Cardiac muscle cell (in vitro differentiated cells and primary cell): ENCODE measurements at regions not wholly inside any gene's neighbourhood (a gene's known extent, or its start where the extent isn't known, plus 50 kb on each side); places are given as distances from the start of the nearest gene placed in this dataset.

Experiments used
- DNase-seq, 2 donors: peaks; one replicate each; pipeline versions ENCODE4 v3.0.0 to v3.0.0-alpha.2; 2010 to 2017; ENCODE audit warnings: low read depth in 1 of 2, low spot score in 1 of 2
- H3K27ac ChIP-seq: fragments of 200-600 bp; sonication (generic); 2 replicates; pipeline ENCODE4 v1.5.1; 2016
- H3K27me3 ChIP-seq: fragments of 200-600 bp; sonication (generic); 2 replicates; pipeline ENCODE4 v1.6.0; 2016; ENCODE audit warnings: control low read depth
- H3K36me3 ChIP-seq: fragments of 200-600 bp; sonication (generic); 2 replicates; pipeline ENCODE4 v1.5.1; 2016; ENCODE audit warnings: control low read depth
- H3K4me1 ChIP-seq: fragments of 200-600 bp; sonication (generic); 2 replicates; pipeline ENCODE4 v1.8.1; 2017; ENCODE audit warnings: low read depth, mild to moderate bottlenecking, mixed run types
- H3K4me3 ChIP-seq: fragments of 200-600 bp; sonication (generic); 2 replicates; pipeline ENCODE4 v1.5.1; 2016; ENCODE audit warnings: mild to moderate bottlenecking
- H3K9me3 ChIP-seq: fragments of 200-600 bp; sonication (generic); 2 replicates; pipeline ENCODE4 v1.5.1; 2017; ENCODE audit warnings: low read depth, mild to moderate bottlenecking, control low read depth
- TF ChIP-seq, protein P1 (sequence below): IDR thresholded peaks from 2 replicates; pipeline ENCODE4 v1.5.1; 2012; ENCODE audit warnings: low read depth, mild to moderate bottlenecking, low read length

DNA sequence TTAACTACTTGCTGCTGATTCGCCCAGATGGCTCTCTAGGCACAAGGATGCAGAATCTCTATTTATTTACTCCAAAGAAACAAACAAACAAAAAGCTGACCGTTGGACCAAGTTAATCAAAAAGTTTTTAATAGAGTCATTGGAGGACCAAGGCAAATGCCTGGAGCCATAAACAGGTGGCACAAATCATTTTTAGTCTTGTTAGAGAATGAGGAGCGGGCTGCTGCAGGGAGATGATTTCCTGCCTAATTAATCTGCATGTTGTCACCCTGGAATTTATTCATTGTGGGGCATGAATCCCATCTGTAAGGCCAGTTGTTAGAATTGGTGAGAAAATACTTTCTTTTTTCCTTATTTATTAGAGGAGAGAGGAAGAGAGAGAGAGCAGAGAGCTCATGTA, 147.4 kb upstream of the GATB start:
- no peak for DNase-seq
- TF ChIP-seq, protein P1, sequence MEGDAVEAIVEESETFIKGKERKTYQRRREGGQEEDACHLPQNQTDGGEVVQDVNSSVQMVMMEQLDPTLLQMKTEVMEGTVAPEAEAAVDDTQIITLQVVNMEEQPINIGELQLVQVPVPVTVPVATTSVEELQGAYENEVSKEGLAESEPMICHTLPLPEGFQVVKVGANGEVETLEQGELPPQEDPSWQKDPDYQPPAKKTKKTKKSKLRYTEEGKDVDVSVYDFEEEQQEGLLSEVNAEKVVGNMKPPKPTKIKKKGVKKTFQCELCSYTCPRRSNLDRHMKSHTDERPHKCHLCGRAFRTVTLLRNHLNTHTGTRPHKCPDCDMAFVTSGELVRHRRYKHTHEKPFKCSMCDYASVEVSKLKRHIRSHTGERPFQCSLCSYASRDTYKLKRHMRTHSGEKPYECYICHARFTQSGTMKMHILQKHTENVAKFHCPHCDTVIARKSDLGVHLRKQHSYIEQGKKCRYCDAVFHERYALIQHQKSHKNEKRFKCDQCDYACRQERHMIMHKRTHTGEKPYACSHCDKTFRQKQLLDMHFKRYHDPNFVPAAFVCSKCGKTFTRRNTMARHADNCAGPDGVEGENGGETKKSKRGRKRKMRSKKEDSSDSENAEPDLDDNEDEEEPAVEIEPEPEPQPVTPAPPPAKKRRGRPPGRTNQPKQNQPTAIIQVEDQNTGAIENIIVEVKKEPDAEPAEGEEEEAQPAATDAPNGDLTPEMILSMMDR: no peak
- Histone ChIP-seq H3K27ac (no peak overlapping the region), H3K9me3 (no peaks in the 10 kb centered on the region), H3K27me3 (no peaks in the 10 kb centered on the region), H3K36me3 (no peaks in the 10 kb centered on the region), H3K4me3 (no peak overlapping the region), H3K4me1 (no peaks in the 10 kb centered on the region)

DNA sequence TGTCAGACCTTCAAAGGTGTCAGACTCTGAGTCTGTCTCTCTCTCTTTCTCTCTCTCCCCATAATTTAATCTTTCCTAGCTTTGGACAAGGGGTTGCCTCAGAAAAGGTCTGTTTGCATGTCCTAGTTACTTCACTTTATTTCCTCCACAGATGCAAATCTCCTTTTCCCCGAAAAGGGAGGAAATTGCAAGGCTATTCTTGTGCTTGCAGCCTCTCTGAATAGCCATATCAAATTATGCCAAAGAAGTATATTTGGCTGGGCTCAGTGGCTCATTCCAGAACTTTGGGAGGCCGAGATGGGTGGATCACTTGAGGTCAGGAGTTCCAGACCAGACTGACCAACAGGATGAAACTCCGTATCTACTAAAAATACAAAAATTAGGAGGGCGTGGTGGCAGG, 145.6 kb upstream of the GATB start:
- Histone ChIP-seq H3K27ac (no peak overlapping the region), H3K4me1 (no peaks in the 10 kb centered on the region), H3K36me3 (no peaks in the 10 kb centered on the region), H3K4me3 (no peak overlapping the region), H3K9me3 (no peaks in the 10 kb centered on the region), H3K27me3 (no peaks in the 10 kb centered on the region)
- TF ChIP-seq, protein P1: no peak
- no peak for DNase-seq

DNA sequence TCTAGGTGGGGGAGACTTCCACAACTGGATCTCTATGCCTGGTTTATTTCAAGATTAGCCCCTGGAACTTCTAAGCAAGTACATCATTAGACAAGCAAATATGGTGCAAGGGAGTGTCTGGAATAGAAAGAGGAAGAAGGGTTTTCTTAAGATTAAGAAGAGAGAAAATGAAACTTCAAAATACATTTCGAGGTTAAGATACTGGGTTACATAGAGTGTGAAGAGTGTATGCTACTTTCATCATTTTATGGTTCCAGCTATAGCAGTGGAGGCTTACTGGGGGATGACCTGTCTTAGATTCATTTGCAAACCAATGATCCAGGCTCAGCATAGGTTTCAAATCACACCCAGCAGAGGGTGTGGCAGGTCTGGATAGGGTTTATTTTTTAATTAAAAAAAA, 144.4 kb upstream of the GATB start:
- Histone ChIP-seq H3K27ac (no peak overlapping the region), H3K27me3 (no peaks in the 10 kb centered on the region), H3K9me3 (no peaks in the 10 kb centered on the region), H3K4me1 (no peaks in the 10 kb centered on the region), H3K36me3 (no peaks in the 10 kb centered on the region), H3K4me3 (no peak overlapping the region)
- DNase-seq: no peak
- TF ChIP-seq, protein P1: no peak

DNA sequence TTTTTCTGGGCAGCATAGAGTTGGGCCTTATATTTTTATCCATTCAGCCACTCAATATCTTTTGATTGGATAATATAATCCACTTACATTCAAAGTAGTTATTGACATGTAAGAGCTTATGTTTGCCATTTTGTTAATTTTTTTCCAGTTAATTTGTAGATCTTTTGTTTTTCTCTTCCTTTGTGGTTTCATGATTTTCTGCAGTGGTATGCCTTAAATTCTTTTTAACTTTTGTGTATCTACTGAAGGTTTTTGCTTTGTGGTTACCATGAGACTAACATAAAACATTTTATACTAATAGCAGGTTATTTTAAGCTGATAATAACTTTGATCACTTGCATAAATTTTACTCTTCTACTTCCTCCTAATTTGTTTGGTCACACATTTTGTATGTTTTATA, 140.8 kb upstream of the GATB start:
- no peaks in the 10 kb centered on the region for H3K27me3 ChIP-seq
- DNase-seq: no peak
- no peaks in the 10 kb centered on the region for H3K9me3 ChIP-seq
- TF ChIP-seq, protein P1: no peak
- no peak overlapping the region for H3K4me3 ChIP-seq
- H3K4me1 ChIP-seq: no peaks in the 10 kb centered on the region
- H3K36me3 ChIP-seq: no peaks in the 10 kb centered on the region
- no peak overlapping the region for H3K27ac ChIP-seq

DNA sequence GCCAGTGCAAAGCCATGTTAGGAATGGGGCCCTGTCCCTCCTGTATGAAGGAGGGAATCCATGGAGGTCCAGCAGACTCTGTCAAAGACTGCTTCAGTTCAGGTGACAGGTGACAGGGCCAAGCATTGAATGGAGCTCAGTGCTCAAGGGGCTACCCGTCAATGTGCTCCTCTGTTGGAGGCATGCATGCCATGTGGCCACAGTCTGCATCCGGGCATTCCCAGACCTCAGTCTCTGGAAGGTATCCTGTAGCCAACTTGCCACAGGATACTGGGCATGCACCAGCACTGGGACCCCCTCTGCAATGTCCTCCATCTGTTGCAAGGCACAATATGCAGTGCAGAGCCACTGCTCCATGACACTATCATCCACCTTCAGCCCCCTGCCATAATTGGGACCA, 136.1 kb upstream of the GATB start:
- Histone ChIP-seq H3K27me3 (no peaks in the 10 kb centered on the region), H3K36me3 (no peaks in the 10 kb centered on the region), H3K4me1 (no peaks in the 10 kb centered on the region), H3K27ac (no peak overlapping the region), H3K9me3 (no peaks in the 10 kb centered on the region), H3K4me3 (no peak overlapping the region)
- TF ChIP-seq, protein P1: no peak
- DNase-seq: no peak

DNA sequence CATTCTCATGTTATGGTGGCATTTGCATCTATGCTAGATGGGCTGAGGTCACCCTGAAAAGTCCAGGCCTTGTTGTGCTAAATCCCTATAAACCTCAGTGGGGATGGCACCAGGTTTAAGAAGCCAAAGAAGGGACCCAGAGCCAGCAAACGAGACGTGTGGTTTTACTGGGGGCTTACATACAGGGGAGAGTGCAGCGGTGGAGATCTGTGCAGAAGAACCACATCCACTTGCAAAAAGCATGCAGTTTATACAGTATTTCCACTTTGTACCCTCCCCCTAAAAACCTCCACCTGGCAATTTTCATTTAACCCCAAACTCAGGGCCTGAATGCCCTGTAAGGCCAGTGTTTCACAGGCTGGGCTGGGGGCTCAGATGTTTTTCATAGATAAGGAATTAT, 134.9 kb upstream of the GATB start:
- no peaks in the 10 kb centered on the region for H3K36me3 ChIP-seq
- H3K4me1 ChIP-seq: no peaks in the 10 kb centered on the region
- no peaks in the 10 kb centered on the region for H3K27me3 ChIP-seq
- no peak for DNase-seq
- TF ChIP-seq, protein P1: no peak
- H3K9me3 ChIP-seq: no peaks in the 10 kb centered on the region
- no peak overlapping the region for H3K4me3 ChIP-seq
- H3K27ac ChIP-seq: no peak overlapping the region
